Peyer's patch (tissue), 4 donors: ENCODE measurements at regions not wholly inside any gene's neighbourhood (a gene's known extent, or its start where the extent isn't known, plus 50 kb on each side); places are given as distances from the start of the nearest gene placed in this dataset.

Experiments used
- CTCF ChIP-seq, 6 experiments: fragments of 450-650 bp in 4 of 6; fragments of 200-600 bp in 2 of 6; sonication (generic) in 1 of 6; IDR thresholded peaks; one replicate each; pipeline ENCODE4 v1.5.1; 2017 to 2019; ENCODE audit warnings: antibody characterized with exemption in 6 of 6, mild to moderate bottlenecking in 3 of 6, moderate library complexity in 1 of 6
- POLR2A ChIP-seq, 2 donors: fragments of 450-650 bp; IDR thresholded peaks; one replicate each; pipeline ENCODE4 v1.5.1; 2017; ENCODE audit warnings: antibody characterized with exemption in 2 of 2, mild to moderate bottlenecking in 2 of 2, moderate library complexity in 2 of 2

GRCh38 chr13:70484931-70485330 is 376.7 kb upstream of the KLHL1 start:
- TF ChIP-seq CTCF (IDR thresholded peaks at IDR 0.05) (no peak), POLR2A (IDR thresholded peaks at IDR 0.05) (no peak)
